GM18498 (cell line): ENCODE measurements at regions not wholly inside any gene's neighbourhood (a gene's known extent, or its start where the extent isn't known, plus 50 kb on each side); places are given as distances from the start of the nearest gene placed in this dataset.
"Not testable (repeated sequence)": the region's sequence is repeated elsewhere in the genome, so short reads cannot be mapped to it uniquely, and the experiment has no call there.

Experiments used
- ATAC-seq: cut with Tn5 transposase; IDR thresholded peaks from one replicate; pipeline ENCODE4 v1.9.1; 2021; ENCODE audit warnings: mild to moderate bottlenecking, moderate library complexity; ENCODE audit not compliant: unreplicated experiment

GRCh38 chr14:105747503-105748203 lies 221.3 kb downstream of the TMEM121 start:
- ATAC-seq, result not testable (repeated sequence)

GRCh38 chr14:105748204-105748578 lies 221.8 kb downstream of the TMEM121 start:
- ATAC-seq, result no peak

GRCh38 chr14:105748710-105749109 lies 222.3 kb downstream of the TMEM121 start:
- ATAC-seq, result not testable (repeated sequence)

- ATAC-seq, result not testable (repeated sequence)
These were observed 223.6 kb downstream of the TMEM121 start for GRCh38 chr14:105749870-105750541.

- ATAC-seq, result not testable (repeated sequence)
These were observed 224.9 kb downstream of the TMEM121 start for GRCh38 chr14:105751291-105751751.

GRCh38 chr14:105752420-105752819 lies 226.0 kb downstream of the TMEM121 start:
- ATAC-seq, result not testable (repeated sequence)

GRCh38 chr14:105760691-105761344 lies 234.4 kb downstream of the TMEM121 start:
- ATAC-seq, result no peak

- ATAC-seq, result not testable (repeated sequence)
These were observed 235.0 kb downstream of the TMEM121 start for GRCh38 chr14:105761345-105761740.

GRCh38 chr14:105761842-105762241 lies 235.5 kb downstream of the TMEM121 start:
- ATAC-seq, result no peak

GRCh38 chr14:105762262-105762661 lies 235.9 kb downstream of the TMEM121 start:
- ATAC-seq, result not testable (repeated sequence)

GRCh38 chr14:105764254-105764901 lies 238.0 kb downstream of the TMEM121 start:
- not testable (repeated sequence) for ATAC-seq

GRCh38 chr14:105765072-105765825 lies 238.9 kb downstream of the TMEM121 start:
- ATAC-seq, result not testable (repeated sequence)

- no peak for ATAC-seq
These were observed 239.7 kb downstream of the TMEM121 start for GRCh38 chr14:105765893-105766614.

- no peak for ATAC-seq
These were observed 240.9 kb downstream of the TMEM121 start for GRCh38 chr14:105767315-105767714.

- ATAC-seq, result not testable (repeated sequence)
These were observed 241.7 kb downstream of the TMEM121 start for GRCh38 chr14:105768039-105768438.

GRCh38 chr14:105769061-105769730 lies 242.8 kb downstream of the TMEM121 start:
- ATAC-seq, result not testable (repeated sequence)

GRCh38 chr14:105770619-105771216 lies 244.3 kb downstream of the TMEM121 start:
- ATAC-seq, result not testable (repeated sequence)

- not testable (repeated sequence) for ATAC-seq
These were observed 245.2 kb downstream of the TMEM121 start for GRCh38 chr14:105771261-105772226.
